Endothelial cell (in vitro differentiated cells): ENCODE measurements at regions not wholly inside any gene's neighbourhood (a gene's known extent, or its start where the extent isn't known, plus 50 kb on each side); places are given as distances from the start of the nearest gene placed in this dataset.
"Not testable (repeated sequence)": the region's sequence is repeated elsewhere in the genome, so short reads cannot be mapped to it uniquely, and the experiment has no call there.

Experiments
- DNase-seq: peaks from one replicate; pipeline ENCODE4 v3.0.0; 2021; ENCODE audit warnings: low spot score
- H3K27ac Mint-ChIP-seq: one replicate; pipeline ENCODE4 v1.8.0; 2021; ENCODE audit warnings: mixed read lengths, inconsistent platforms; ENCODE audit not compliant: unreplicated experiment
- H3K27me3 Mint-ChIP-seq: one replicate; pipeline ENCODE4 v1.8.0; 2021; ENCODE audit warnings: mild to moderate bottlenecking, moderate library complexity, mixed read lengths, inconsistent platforms; ENCODE audit not compliant: unreplicated experiment
- H3K36me3 Mint-ChIP-seq: one replicate; pipeline ENCODE4 v1.8.0; 2021; ENCODE audit warnings: mild to moderate bottlenecking, low read depth, mixed read lengths, inconsistent platforms; ENCODE audit not compliant: unreplicated experiment
- H3K4me1 Mint-ChIP-seq: one replicate; pipeline ENCODE4 v1.8.0; 2021; ENCODE audit warnings: mild to moderate bottlenecking, mixed read lengths, inconsistent platforms; ENCODE audit not compliant: unreplicated experiment
- H3K4me3 Mint-ChIP-seq: one replicate; pipeline ENCODE4 v1.8.0; 2021; ENCODE audit warnings: mild to moderate bottlenecking, mixed read lengths, inconsistent platforms; ENCODE audit not compliant: unreplicated experiment
- H3K9me3 Mint-ChIP-seq: one replicate; pipeline ENCODE4 v1.8.0; 2021; ENCODE audit warnings: mixed read lengths, inconsistent platforms; ENCODE audit not compliant: unreplicated experiment

DNA sequence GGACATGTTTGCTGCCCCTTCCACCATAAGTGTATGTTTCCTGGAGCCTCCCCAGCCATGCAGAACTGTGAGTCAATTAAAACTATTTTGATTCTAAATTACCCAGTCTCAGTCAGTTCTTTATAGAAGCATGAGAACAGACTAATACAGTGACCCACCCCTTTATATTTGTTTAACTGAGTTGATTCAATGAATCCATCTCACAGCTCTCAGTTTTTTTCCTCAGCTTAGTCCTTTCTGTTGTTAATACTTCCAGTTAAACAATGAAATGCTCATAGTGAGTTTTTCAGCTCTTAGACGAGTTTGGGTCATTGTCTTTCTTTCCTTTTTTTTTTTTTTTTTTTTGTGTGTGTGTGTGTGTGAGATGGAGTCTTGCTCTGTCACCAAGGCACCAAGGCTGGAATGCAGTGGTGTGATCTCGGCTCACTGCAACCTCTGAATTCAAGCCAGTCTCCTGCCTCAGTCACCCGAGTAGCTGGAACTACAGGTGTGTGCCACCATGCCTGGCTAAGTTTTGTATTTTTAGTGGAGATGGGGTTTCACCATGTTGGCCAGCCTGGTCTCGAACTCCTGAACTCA lies 627.4 kb downstream of the SPATA31A7 start:
- H3K36me3 Mint-ChIP-seq, H3K4me1 Mint-ChIP-seq, H3K9me3 Mint-ChIP-seq, DNase-seq, H3K4me3 Mint-ChIP-seq, H3K27me3 Mint-ChIP-seq, H3K27ac Mint-ChIP-seq: not testable (repeated sequence)

DNA sequence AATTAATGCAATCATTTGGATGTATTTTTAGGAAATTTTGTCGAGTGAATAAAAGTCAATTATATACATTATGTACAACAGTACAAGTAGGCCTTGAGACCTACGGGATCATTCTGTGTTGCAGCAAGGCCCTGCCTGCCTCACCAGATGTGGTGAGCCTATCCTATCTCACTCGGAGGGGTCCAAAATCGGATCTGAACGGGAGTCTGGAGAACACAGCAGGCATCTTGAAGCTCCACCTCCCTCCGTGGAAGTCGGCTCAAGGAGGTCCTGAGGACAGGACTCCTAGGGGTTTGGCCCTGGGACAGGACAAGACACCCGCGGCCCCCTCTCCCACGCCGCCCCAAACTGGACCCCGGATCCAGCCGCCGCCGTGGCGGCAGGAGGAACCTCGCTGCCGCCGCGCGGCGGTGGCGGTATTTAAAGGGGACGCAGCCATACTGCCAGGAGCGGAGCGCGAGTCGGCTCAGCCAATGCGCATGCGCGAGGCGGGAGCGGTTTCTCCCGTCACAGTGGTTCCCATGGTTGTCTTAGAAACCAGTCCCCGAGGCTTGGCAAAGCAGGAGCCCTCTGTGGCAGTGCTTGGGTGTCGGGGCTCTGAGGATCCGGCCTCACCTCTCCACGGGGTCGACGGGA lies 663.9 kb downstream of the SPATA31A7 start:
- not testable (repeated sequence) for H3K36me3 Mint-ChIP-seq, H3K27ac Mint-ChIP-seq, H3K4me1 Mint-ChIP-seq, H3K27me3 Mint-ChIP-seq, H3K9me3 Mint-ChIP-seq, H3K4me3 Mint-ChIP-seq
- peak; percentile 80 for DNase-seq

DNA sequence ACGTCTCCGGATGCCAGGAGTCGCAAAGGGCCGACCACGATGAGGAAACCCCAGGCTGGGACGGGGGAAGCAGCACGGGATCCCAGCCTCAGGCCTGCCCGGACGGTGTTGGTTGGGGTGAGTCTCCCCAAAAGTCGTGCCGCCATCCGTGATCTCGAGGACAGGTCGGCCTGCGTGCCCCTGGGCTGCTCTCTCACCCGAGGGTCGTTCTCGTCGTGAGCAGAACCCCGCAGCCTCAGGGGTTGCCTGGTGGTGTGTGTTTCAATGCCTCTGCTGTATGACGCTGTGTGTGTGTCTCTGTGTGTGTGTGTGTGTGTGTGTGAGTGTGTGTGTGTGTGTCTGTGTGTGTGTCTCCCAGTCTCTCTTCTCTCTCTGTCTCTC lies 664.4 kb downstream of the SPATA31A7 start:
- not testable (repeated sequence) for H3K27ac Mint-ChIP-seq, H3K4me3 Mint-ChIP-seq, H3K9me3 Mint-ChIP-seq, H3K27me3 Mint-ChIP-seq, H3K36me3 Mint-ChIP-seq, H3K4me1 Mint-ChIP-seq
- peak; percentile 3 for DNase-seq

DNA sequence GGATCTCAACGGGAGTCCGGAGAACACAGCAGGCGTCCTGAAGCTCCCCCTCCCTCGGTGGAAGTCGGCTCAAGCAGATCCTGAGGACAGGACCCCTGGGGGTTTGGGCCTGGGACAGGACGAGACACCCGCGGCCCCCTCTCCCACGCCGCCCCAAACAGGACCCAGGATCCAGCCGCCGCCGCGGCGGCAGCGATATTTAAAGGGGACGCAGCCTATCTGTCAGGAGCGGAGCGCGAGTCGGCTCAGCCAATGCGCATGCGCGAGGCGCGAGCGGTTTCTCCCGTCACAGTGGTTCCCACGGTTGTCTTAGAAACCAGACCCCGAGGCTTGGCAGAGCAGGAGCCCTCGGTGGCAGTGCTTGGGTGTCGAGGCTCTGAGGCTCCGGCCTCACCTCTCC lies 666.4 kb downstream of the SPATA31A7 start:
- H3K27ac Mint-ChIP-seq, H3K4me3 Mint-ChIP-seq: not testable (repeated sequence)

DNA sequence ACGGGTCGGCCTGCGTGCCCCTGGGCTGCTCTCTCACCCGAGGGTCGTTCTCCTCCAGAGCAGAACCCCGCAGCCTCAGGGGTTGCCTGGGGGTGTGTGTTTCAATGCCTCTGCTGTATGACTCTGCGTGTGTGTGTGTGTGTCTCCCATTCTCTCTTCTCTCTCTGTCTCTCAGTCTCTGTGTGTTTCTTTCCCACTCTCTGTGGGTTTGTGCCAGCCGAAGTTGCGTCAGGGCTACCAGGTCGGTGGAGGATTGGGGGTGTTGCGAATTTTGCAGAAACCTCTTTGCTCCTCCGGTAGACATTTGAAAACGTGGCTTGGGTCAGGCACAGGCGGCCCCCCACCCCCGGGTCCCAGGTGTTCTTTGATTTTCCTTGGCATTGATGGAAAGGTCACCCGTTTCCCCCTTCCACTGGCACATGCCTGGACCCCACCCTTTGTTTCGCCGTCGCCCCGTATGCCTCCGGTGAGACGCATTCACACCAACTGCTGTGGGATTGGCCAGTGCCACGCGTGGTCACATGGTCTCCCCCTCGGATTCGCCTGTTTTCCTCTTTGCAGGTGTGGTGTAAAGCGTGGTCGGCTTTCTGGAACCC lies 667.1 kb downstream of the SPATA31A7 start:
- not testable (repeated sequence) for H3K27me3 Mint-ChIP-seq, H3K36me3 Mint-ChIP-seq, DNase-seq, H3K4me1 Mint-ChIP-seq, H3K27ac Mint-ChIP-seq, H3K9me3 Mint-ChIP-seq
- H3K4me3 Mint-ChIP-seq: peak overlapping the region; percentile 54

More for the DNA sequence above, 666.4 kb downstream of the SPATA31A7 start:
- DNase-seq, H3K27me3 Mint-ChIP-seq, H3K9me3 Mint-ChIP-seq, H3K36me3 Mint-ChIP-seq, H3K4me1 Mint-ChIP-seq: not testable (repeated sequence)

DNA sequence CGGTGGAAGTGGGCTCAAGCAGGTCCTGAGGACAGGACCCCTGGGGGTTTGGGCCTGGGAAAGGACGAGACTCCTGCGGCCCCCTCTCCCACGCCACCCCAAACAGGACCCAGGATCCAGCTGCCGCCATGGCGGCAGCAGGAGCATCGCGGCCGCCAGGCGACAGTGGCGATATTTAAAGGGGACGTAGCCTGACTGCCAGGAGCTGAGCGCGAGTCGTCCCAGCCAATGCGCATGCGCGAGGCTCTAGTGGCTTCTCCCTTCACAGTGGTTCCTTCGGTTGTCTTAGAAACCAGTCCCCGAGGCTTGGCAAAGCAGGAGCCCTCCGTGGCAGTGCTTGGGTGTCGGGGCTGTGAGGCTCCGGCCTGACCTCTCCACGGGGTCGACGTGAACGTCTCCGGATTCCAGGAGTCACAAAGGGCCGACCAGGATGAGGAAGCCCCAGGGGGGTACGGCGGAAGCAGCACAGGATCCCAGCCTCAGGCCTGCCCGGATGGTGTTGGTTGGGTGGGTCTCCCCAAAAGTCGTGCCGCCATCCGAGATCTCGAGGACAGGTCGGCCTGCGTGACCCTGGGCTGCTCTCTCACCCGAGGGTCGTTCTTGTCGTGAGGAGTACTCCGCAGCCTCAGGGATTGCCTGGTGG lies 668.0 kb downstream of the SPATA31A7 start:
- H3K27ac Mint-ChIP-seq, H3K27me3 Mint-ChIP-seq, H3K9me3 Mint-ChIP-seq, DNase-seq, H3K36me3 Mint-ChIP-seq, H3K4me1 Mint-ChIP-seq, H3K4me3 Mint-ChIP-seq: not testable (repeated sequence)

DNA sequence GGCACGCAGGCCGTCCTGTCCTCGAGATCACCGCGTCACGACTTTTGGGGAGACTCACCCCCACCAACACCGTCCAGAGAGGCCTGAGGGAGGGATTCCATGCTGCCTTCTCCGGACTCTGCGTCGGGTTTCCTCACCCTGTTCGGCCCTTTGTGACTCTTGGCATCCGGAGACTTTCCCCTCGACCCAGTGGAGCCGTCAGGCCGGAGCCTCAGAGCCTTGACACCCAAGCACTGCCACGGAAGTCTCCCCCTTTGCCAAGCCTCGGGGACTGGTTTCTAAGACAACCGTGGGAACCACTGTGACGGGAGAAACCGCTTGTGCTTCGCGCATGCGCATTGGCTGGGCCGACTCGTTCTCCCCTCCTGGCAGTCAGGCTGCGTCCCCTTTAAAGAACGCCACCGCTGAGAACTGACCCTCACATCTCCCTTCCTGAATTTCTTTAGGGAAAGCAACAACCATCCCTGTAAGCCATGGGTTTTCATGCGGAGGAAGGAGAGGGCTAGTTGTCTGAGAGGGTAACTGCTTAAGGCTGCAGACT lies 672.7 kb downstream of the SPATA31A7 start:
- not testable (repeated sequence) for H3K4me1 Mint-ChIP-seq, DNase-seq, H3K27me3 Mint-ChIP-seq, H3K4me3 Mint-ChIP-seq, H3K9me3 Mint-ChIP-seq, H3K36me3 Mint-ChIP-seq, H3K27ac Mint-ChIP-seq

DNA sequence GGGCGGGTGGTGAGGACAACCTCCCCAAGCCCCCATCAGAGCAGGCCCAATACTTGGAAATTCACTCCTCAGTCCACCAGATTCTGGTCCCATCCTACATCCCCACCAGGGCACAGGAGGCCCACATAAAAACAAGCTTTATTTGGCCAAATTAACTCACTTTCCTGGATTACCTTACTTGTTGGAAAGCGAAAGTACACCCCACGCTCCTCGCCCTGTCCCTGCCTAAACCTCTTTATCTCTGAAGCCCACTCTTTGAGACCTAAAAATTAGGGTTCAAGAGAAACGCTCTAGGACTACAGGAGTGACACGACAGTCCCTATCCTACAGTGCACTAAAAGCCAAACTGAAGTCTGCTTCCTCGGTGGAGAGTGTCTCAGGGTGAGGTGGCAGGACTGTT lies 674.6 kb downstream of the SPATA31A7 start:
- H3K27ac Mint-ChIP-seq, H3K36me3 Mint-ChIP-seq, H3K27me3 Mint-ChIP-seq, DNase-seq, H3K4me1 Mint-ChIP-seq, H3K4me3 Mint-ChIP-seq, H3K9me3 Mint-ChIP-seq: not testable (repeated sequence)

DNA sequence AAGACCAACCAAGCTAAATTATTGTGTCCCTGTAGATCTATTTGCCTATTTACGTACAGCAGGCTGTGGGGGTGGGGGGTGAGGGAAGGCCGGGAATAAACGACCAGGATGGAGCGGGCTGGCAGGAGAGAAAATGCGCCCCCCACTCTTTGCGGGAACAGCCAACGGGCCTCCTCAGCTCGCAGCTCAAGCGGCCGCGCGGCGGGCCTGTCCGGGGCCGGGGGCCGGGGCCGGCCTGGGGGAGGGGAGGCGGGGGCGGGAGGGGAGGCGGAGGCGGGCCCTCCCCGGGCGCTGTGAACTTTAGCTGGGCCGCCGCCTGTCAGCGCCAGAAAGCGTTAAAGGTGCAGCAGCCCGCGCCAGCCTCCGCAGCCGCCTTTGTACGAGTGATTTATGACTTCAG lies 679.1 kb downstream of the SPATA31A7 start:
- not testable (repeated sequence) for H3K27ac Mint-ChIP-seq, H3K4me1 Mint-ChIP-seq, H3K4me3 Mint-ChIP-seq, H3K9me3 Mint-ChIP-seq, DNase-seq, H3K36me3 Mint-ChIP-seq, H3K27me3 Mint-ChIP-seq

DNA sequence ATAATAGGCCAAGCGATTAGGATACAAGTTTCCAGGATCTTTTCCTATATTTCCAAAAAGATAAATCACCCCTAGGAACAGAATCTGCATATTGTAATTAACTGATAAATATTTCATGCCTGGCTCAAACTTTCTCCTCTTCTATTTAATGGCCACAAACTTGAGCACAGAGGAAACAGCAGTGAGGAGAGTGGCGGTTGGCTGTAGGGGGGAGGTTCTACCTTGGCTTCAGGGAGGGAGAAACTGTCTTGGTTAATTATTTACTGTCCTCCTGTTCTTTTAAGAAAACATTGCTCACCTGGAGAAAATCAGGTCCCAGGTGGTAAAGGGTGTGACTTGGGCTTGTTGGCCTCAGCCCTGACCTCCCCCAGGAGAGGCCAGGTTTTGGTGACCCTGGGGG lies 682.5 kb downstream of the SPATA31A7 start:
- H3K4me3 Mint-ChIP-seq, H3K36me3 Mint-ChIP-seq, H3K9me3 Mint-ChIP-seq, H3K27ac Mint-ChIP-seq, DNase-seq, H3K4me1 Mint-ChIP-seq, H3K27me3 Mint-ChIP-seq: not testable (repeated sequence)
